RPMI8226 (cell line): ENCODE measurements at regions not wholly inside any gene's neighbourhood (a gene's known extent, or its start where the extent isn't known, plus 50 kb on each side); places are given as distances from the start of the nearest gene placed in this dataset.
"Not testable (repeated sequence)": the region's sequence is repeated elsewhere in the genome, so short reads cannot be mapped to it uniquely, and the experiment has no call there.

Experiments
- DNase-seq: peaks from one replicate; pipeline ENCODE4 v3.0.0-alpha.2; 2015

DNA sequence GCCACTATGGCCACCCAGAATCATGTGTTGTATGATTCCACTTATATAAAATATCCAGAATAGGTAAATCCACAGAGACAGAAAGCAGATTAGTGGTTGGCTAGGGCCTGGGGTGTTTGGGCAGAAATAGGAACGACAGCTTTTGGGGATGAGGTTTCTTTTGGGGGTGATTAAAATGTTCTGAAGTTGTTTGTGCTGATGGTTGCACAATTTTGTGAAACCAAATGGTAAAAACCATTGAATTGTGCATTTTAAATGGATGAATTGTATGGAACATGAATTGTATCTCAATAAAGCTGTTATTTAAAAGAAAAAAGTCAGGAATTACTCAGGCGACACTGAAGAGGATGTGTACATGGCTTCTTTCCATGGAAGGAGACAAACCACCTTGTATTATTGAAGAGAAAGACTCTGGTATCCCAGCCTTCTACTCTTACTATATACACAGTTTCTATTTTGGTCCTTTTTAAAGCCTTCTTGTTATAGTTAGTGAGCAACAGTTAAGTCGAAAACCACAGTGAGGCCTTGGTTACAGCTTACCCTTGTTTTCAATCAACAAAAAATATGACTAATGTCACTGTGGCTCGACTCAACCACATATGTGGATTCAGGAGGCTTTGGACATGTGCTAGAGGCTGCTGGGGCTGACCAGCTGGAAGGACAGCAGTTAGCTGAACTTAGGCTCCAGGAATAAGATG is 57.1 kb upstream of the KMT2E start:
- peak; percentile 67 for DNase-seq

DNA sequence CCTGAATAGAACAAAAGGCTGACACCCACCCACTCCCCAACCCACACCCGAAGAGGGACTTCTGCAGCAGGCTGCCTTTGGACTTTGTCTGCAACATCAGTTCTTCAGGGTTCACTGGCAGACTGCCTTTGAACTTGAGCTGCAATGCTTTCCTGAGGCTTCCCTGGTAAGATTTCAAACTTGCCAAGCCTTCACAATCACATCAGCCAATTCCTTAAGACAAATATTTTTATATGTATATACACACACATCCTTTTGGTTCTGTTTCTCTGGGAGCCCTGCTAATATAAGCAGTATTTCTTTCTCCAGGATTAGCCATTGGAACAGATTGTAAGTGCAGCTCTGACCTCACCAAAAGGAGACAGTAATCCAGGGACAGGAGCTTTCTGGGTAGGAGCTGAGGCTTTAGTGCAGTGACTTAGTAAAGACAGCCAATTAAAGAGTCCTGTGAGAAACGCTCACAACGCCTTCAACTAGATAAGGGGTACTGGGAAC is 55.6 kb upstream of the KMT2E start:
- DNase-seq = no peak

DNA sequence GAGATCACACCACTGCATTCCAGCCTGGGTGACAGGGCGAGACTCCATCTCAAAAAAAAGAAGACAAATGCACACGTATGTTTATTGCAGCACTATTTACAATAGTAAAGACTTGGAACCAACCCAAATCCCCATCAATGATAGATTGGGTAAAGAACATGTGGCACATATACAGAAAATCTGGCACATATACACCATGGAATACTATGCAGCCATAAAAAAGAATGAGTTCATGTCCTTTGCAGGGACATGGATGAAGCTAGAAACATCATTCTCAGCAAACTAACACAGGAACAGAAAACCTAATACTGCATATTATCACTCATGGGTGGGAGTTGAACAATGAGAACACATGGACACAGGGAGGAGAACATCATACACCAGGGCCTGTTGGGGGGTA is 54.5 kb upstream of the KMT2E start:
- not testable (repeated sequence) for DNase-seq

DNA sequence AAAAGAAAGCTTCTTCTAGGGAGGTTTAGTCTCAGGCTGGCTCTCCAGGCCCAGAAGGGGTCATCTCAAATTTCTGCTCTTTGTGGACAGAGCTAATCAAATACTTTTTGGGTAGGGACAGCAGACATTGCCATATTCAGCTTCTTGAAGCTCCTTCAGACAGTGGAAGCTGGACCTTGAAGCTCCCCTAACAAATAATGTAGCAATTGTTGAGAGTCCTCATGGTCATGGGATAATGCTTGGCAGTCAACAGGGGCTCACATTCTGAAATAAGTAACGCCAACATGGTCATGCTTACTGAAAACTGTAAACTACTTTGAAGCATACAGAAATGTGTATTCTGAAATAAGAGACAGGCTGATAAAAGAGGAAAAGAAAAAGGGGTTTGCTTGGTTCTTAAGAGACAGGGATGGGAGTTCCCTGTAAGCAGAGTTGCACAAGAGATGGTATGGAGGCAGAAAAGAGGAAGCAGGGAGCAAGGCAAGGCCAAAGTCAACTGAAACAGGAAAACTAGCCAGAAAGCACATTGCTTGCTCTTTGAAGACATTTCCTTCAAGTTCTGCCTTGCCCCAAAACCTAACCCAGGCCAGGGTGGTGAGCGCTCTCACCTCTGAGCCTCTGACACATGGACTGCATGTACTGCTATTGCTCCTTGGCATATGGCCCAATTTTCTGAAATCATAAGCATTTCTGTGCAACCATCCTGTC is 53.1 kb upstream of the KMT2E start:
- DNase-seq = peak; percentile 92

DNA sequence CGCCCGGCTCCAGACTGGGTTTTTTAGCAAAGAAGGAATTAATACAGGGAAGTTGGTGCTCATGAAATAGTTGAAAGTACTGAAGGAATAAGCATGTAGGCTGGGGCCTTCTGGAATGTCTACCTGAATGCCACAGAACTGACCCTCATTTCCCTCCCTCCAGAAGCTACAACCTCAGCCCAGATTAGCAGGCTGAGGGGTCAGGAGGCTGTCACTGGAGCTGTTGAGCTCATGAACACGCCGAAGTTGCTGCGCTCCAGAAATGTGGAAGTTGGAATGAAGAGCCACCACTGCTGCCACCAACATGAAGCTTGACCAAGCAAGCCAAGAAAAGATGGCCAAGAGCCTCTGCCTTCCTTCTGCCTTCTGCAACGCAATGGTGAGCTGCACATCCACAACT is 52.2 kb upstream of the KMT2E start:
- no peak for DNase-seq

DNA sequence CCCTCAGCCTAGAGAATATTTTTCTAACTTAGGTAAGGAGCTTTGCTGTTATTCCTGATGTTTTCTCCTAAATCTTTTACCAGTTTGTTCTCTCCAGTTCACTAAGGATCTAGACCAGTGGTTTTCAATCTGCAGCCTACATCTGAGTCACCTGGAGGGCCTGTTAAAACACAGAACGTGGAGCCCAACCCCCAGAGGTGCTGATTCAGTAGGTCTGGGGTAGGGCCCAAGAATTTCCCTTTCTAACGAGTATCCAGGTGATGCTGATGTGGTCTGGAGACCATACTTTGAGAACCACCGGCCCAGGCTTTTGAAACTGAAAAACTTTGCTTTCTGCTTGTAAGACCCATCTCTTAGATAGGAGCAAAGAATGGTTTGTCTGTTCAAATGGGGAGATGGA is 51.2 kb upstream of the KMT2E start:
- peak; percentile 95 for DNase-seq

DNA sequence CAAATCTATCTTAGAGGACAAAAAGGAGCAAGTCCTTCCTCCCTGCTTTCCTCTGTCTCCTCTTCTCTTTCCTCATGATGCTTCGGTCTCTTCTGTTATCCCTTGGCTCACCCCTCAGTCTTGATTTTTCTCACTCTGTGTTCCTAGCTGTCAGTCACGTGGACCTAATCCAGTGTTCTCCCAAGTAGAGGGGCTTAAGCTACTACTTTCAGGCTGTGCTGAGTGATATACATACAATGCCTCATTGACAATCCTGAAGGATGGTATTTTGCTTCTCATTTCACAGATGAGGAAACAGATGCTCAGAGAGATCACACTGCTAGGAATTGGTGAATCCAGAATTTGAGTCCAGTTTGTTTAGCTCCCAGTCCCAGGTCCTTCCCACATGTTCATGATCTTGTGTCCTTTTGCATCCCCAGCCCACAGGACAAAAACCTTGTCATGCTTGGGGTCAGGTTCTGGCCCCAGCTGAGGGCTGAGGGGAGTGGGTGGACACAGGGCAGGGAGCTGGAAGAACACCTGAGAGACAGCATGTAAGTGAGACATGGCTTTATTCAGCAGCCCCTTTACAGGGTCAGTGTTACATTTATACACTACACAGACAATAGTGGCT is 50.5 kb upstream of the KMT2E start:
- DNase-seq = no peak

DNA sequence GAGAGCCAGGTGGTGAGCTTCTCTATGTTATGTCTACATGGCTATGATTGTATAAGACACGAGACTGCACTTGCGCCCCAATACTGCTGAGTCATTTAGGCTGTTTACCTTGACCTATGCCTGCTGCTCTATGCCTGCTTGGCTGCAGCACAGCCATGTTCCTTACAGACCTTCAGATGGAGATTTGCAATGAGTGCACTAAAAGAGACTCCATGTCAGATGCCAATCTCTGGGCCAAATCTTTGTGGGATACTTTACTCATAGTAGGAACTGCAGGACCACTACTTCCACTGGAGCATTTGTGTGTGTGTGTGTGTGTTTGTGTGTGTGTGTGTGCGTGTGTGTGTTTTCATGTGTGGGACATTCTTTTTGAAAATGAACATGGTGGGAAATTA is 50.0 kb upstream of the KMT2E start:
- DNase-seq = peak; percentile 72
